GM23338 (cell line): ENCODE measurements at regions not wholly inside any gene's neighbourhood (a gene's known extent, or its start where the extent isn't known, plus 50 kb on each side); places are given as distances from the start of the nearest gene placed in this dataset.
A peak's percentile ranks its signal among the peaks of the same experiment; 100 is the strongest.

Experiments used
- ATAC-seq: fragments of 200-7000 bp; cut with Tn5 transposase; 3 replicates; pipeline ENCODE4 v1.9.1; 2020
- DNase-seq: peaks from one replicate; pipeline ENCODE4 v3.0.0-alpha.2; 2015; ENCODE audit warnings: low spot score
- H2AFZ ChIP-seq: fragments of 200-600 bp; sonication (generic); 2 replicates; pipeline ENCODE4 v1.8.0; 2016; ENCODE audit warnings: antibody characterized with exemption, mild to moderate bottlenecking, moderate library complexity
- H3F3A ChIP-seq: fragments of 200-600 bp; sonication (generic); replicated peaks from 2 replicates; pipeline ENCODE4 v1.8.0; 2017; ENCODE audit warnings: antibody characterized with exemption, mixed run types, low read depth
- H3K27ac ChIP-seq: fragments of 200-600 bp; sonication (generic); 2 replicates; pipeline ENCODE4 v1.6.1; 2016; ENCODE audit warnings: low read depth
- H3K27me3 ChIP-seq: fragments of 200-600 bp; sonication (generic); 2 replicates; pipeline ENCODE4 v1.8.0; 2016; ENCODE audit warnings: mild to moderate bottlenecking, mixed run types, moderate library complexity; ENCODE audit not compliant: insufficient read depth
- H3K36me3 ChIP-seq: fragments of 200-600 bp; sonication (generic); 2 replicates; pipeline ENCODE4 v1.8.0; 2016; ENCODE audit warnings: mild to moderate bottlenecking; ENCODE audit not compliant: insufficient read depth
- H3K4me1 ChIP-seq: fragments of 200-600 bp; sonication (generic); 2 replicates; pipeline ENCODE4 v1.8.0; 2016; ENCODE audit warnings: mild to moderate bottlenecking, moderate library complexity; ENCODE audit not compliant: insufficient read depth
- H3K4me2 ChIP-seq: fragments of 200-600 bp; sonication (generic); 2 replicates; pipeline ENCODE4 v1.7.1; 2017; ENCODE audit warnings: mixed run types
- H3K4me3 ChIP-seq: fragments of 200-600 bp; sonication (generic); 2 replicates; pipeline ENCODE4 v1.6.1; 2016; ENCODE audit warnings: mixed run types
- H3K79me2 ChIP-seq: fragments of 200-600 bp; sonication (generic); replicated peaks from 2 replicates; pipeline ENCODE4 v1.8.0; 2017; ENCODE audit warnings: mild to moderate bottlenecking; ENCODE audit not compliant: insufficient read depth
- H3K9me2 ChIP-seq: fragments of 200-600 bp; sonication (generic); 2 replicates; pipeline ENCODE4 v1.8.0; 2017; ENCODE audit not compliant: insufficient read depth
- H4K20me1 ChIP-seq: fragments of 200-600 bp; sonication (generic); replicated peaks from 2 replicates; pipeline ENCODE4 v1.8.0; 2017; ENCODE audit warnings: mild to moderate bottlenecking; ENCODE audit not compliant: insufficient read depth
- H3K27ac Mint-ChIP-seq: 2 replicates; pipeline ENCODE4 v1.8.0; 2020; ENCODE audit warnings: inconsistent platforms, mild to moderate bottlenecking, moderate library complexity, mixed read lengths
- H3K27me3 Mint-ChIP-seq: 3 replicates; pipeline ENCODE4 v1.8.0; 2022; ENCODE audit warnings: low read depth, mild to moderate bottlenecking, moderate library complexity, mixed read lengths, inconsistent platforms; ENCODE audit not compliant: insufficient read depth, poor library complexity
- H3K36me3 Mint-ChIP-seq: 3 replicates; pipeline ENCODE4 v1.8.0; 2021; ENCODE audit warnings: low read depth, mild to moderate bottlenecking, inconsistent platforms, moderate library complexity, mixed read lengths
- H3K4me1 Mint-ChIP-seq: 3 replicates; pipeline ENCODE4 v1.8.0; 2020; ENCODE audit warnings: mild to moderate bottlenecking, inconsistent platforms, mixed read lengths
- H3K4me3 Mint-ChIP-seq: 3 replicates; pipeline ENCODE4 v1.8.0; 2021; ENCODE audit warnings: moderate library complexity, mild to moderate bottlenecking, inconsistent platforms, mixed read lengths
- H3K9me3 Mint-ChIP-seq: 3 replicates; pipeline ENCODE4 v1.8.0; 2020; ENCODE audit warnings: moderate library complexity, mild to moderate bottlenecking, inconsistent platforms, mixed read lengths
- CREB1 ChIP-seq: fragments of 250-450 bp; sonication (Bioruptor Pico); IDR thresholded peaks from 2 replicates; pipeline ENCODE4 v1.5.0; 2020; ENCODE audit warnings: low read depth, mild to moderate bottlenecking, moderate library complexity
- CTCF ChIP-seq, 2 experiments: fragments of 200-600 bp in 1 of 2; sonication (generic) in 1 of 2; conservative IDR thresholded peaks; 2 replicates each; pipeline versions ENCODE4 v1.5.1 to v1.6.1; 2016 to 2017; ENCODE audit warnings: antibody characterized with exemption in 2 of 2, low read depth in 2 of 2, mild to moderate bottlenecking in 2 of 2, moderate library complexity in 1 of 2
- EZH2 ChIP-seq: fragments of 200-600 bp; sonication (generic); IDR thresholded peaks from one replicate; pipeline ENCODE4 v1.8.0; 2017; ENCODE audit warnings: antibody characterized with exemption, mild to moderate bottlenecking, low read depth; ENCODE audit not compliant: unreplicated experiment
- EZH2phosphoT487 ChIP-seq: fragments of 200-600 bp; sonication (generic); IDR thresholded peaks from one replicate; pipeline ENCODE4 v1.8.1; 2018; ENCODE audit warnings: antibody characterized with exemption; ENCODE audit not compliant: unreplicated experiment
- JUNB ChIP-seq: IDR thresholded peaks from one replicate; pipeline ENCODE4 v1.6.1; 2016; ENCODE audit warnings: antibody characterized with exemption; ENCODE audit not compliant: unreplicated experiment
- NANOG ChIP-seq: IDR thresholded peaks from 2 replicates; pipeline ENCODE4 v1.6.1; 2016; ENCODE audit warnings: antibody characterized with exemption, borderline replicate concordance
- POLR2AphosphoS5 ChIP-seq: IDR thresholded peaks from 2 replicates; pipeline ENCODE4 v1.6.1; 2016; ENCODE audit warnings: antibody characterized with exemption, low read depth
- STAT1 ChIP-seq: IDR thresholded peaks from one replicate; pipeline ENCODE4 v1.6.1; 2016; ENCODE audit warnings: antibody characterized with exemption; ENCODE audit not compliant: unreplicated experiment
- ZNF114 ChIP-seq: fragments of 250-450 bp; sonication (Bioruptor Pico); IDR thresholded peaks from 2 replicates; pipeline ENCODE4 v1.5.0; 2020; ENCODE audit warnings: mild to moderate bottlenecking, moderate library complexity
- ZNF331 ChIP-seq: fragments of 250-450 bp; sonication (Bioruptor Pico); IDR thresholded peaks from 2 replicates; pipeline ENCODE4 v1.5.0; 2020; ENCODE audit warnings: low read depth, mild to moderate bottlenecking, moderate library complexity
- TF ChIP-seq, protein P1 (sequence below): IDR thresholded peaks from one replicate; pipeline ENCODE4 v1.6.1; 2018; ENCODE audit warnings: antibody characterized with exemption; ENCODE audit not compliant: unreplicated experiment
- TF ChIP-seq, protein P2 (sequence below): fragments of 250-450 bp; sonication (Bioruptor Pico); IDR thresholded peaks from 2 replicates; pipeline ENCODE4 v1.5.0; 2020; ENCODE audit warnings: mild to moderate bottlenecking, moderate library complexity

GRCh38 chr11:104432981-104433380, 269.0 kb upstream of the PDGFD start:
- no peak overlapping the region for H3K4me2 ChIP-seq
- H4K20me1 ChIP-seq: no peaks in the 10 kb centered on the region
- ATAC-seq (no peak), DNase-seq (no peak)
- H3K27me3 ChIP-seq: no peaks in the 10 kb centered on the region
- no peaks in the 10 kb centered on the region for H3K9me2 ChIP-seq
- no peaks in the 10 kb centered on the region for H3K27me3 Mint-ChIP-seq
- no peak overlapping the region for H3K4me3 Mint-ChIP-seq
- H3K79me2 ChIP-seq: no peaks in the 10 kb centered on the region
- H3K4me1 ChIP-seq: peaks cover 3% of the 10 kb centered on the region; the same call in 1 of the 2 replicates
- H3K36me3 ChIP-seq: no peaks in the 10 kb centered on the region
- no peak overlapping the region for H3K27ac ChIP-seq
- no peak overlapping the region for H3K27ac Mint-ChIP-seq
- no peaks in the 10 kb centered on the region for H3K36me3 Mint-ChIP-seq
- no peaks in the 10 kb centered on the region for H3F3A ChIP-seq
- peaks cover 14% of the 10 kb centered on the region for H3K4me1 Mint-ChIP-seq
- no peak for TF ChIP-seq ZNF114 (CRISPR knock-in tag)
- no peak for TF ChIP-seq CTCF (conservative IDR thresholded peaks at IDR 0.05; ENCODE audit: low read depth in 2 of 2)
- TF ChIP-seq ZNF331 (CRISPR knock-in tag): no peak
- no peak overlapping the region for H3K4me3 ChIP-seq
- no peak overlapping the region for H2AFZ ChIP-seq
- no peaks in the 10 kb centered on the region for H3K9me3 Mint-ChIP-seq

- Mint-ChIP-seq H3K27ac (no peak overlapping the region), H3K4me3 (no peak overlapping the region), H3K9me3 (no peaks in the 10 kb centered on the region), H3K36me3 (no peaks in the 10 kb centered on the region), H3K4me1 (peaks cover 14% of the 10 kb centered on the region), H3K27me3 (no peaks in the 10 kb centered on the region)
- Histone ChIP-seq H3K79me2 (no peaks in the 10 kb centered on the region), H3K27ac (no peak overlapping the region), H3K4me1 (peaks cover 3% of the 10 kb centered on the region; the same call in 1 of the 2 replicates), H3K4me2 (no peak overlapping the region), H2AFZ (no peak overlapping the region), H3F3A (no peaks in the 10 kb centered on the region), H3K4me3 (no peak overlapping the region), H3K27me3 (no peaks in the 10 kb centered on the region), H3K9me2 (no peaks in the 10 kb centered on the region), H4K20me1 (no peaks in the 10 kb centered on the region), H3K36me3 (no peaks in the 10 kb centered on the region)
- peak; percentile 10 for DNase-seq
- ATAC-seq: no peak
- TF ChIP-seq STAT1 (no peak), POLR2AphosphoS5 (no peak), JUNB (no peak), CREB1 (CRISPR knock-in tag) (no peak), NANOG (no peak), EZH2phosphoT487 (no peak), EZH2 (no peak), ZNF114 (CRISPR knock-in tag) (no peak)
- TF ChIP-seq, protein P1, sequence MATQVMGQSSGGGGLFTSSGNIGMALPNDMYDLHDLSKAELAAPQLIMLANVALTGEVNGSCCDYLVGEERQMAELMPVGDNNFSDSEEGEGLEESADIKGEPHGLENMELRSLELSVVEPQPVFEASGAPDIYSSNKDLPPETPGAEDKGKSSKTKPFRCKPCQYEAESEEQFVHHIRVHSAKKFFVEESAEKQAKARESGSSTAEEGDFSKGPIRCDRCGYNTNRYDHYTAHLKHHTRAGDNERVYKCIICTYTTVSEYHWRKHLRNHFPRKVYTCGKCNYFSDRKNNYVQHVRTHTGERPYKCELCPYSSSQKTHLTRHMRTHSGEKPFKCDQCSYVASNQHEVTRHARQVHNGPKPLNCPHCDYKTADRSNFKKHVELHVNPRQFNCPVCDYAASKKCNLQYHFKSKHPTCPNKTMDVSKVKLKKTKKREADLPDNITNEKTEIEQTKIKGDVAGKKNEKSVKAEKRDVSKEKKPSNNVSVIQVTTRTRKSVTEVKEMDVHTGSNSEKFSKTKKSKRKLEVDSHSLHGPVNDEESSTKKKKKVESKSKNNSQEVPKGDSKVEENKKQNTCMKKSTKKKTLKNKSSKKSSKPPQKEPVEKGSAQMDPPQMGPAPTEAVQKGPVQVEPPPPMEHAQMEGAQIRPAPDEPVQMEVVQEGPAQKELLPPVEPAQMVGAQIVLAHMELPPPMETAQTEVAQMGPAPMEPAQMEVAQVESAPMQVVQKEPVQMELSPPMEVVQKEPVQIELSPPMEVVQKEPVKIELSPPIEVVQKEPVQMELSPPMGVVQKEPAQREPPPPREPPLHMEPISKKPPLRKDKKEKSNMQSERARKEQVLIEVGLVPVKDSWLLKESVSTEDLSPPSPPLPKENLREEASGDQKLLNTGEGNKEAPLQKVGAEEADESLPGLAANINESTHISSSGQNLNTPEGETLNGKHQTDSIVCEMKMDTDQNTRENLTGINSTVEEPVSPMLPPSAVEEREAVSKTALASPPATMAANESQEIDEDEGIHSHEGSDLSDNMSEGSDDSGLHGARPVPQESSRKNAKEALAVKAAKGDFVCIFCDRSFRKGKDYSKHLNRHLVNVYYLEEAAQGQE: no peak
- TF ChIP-seq, protein P2, sequence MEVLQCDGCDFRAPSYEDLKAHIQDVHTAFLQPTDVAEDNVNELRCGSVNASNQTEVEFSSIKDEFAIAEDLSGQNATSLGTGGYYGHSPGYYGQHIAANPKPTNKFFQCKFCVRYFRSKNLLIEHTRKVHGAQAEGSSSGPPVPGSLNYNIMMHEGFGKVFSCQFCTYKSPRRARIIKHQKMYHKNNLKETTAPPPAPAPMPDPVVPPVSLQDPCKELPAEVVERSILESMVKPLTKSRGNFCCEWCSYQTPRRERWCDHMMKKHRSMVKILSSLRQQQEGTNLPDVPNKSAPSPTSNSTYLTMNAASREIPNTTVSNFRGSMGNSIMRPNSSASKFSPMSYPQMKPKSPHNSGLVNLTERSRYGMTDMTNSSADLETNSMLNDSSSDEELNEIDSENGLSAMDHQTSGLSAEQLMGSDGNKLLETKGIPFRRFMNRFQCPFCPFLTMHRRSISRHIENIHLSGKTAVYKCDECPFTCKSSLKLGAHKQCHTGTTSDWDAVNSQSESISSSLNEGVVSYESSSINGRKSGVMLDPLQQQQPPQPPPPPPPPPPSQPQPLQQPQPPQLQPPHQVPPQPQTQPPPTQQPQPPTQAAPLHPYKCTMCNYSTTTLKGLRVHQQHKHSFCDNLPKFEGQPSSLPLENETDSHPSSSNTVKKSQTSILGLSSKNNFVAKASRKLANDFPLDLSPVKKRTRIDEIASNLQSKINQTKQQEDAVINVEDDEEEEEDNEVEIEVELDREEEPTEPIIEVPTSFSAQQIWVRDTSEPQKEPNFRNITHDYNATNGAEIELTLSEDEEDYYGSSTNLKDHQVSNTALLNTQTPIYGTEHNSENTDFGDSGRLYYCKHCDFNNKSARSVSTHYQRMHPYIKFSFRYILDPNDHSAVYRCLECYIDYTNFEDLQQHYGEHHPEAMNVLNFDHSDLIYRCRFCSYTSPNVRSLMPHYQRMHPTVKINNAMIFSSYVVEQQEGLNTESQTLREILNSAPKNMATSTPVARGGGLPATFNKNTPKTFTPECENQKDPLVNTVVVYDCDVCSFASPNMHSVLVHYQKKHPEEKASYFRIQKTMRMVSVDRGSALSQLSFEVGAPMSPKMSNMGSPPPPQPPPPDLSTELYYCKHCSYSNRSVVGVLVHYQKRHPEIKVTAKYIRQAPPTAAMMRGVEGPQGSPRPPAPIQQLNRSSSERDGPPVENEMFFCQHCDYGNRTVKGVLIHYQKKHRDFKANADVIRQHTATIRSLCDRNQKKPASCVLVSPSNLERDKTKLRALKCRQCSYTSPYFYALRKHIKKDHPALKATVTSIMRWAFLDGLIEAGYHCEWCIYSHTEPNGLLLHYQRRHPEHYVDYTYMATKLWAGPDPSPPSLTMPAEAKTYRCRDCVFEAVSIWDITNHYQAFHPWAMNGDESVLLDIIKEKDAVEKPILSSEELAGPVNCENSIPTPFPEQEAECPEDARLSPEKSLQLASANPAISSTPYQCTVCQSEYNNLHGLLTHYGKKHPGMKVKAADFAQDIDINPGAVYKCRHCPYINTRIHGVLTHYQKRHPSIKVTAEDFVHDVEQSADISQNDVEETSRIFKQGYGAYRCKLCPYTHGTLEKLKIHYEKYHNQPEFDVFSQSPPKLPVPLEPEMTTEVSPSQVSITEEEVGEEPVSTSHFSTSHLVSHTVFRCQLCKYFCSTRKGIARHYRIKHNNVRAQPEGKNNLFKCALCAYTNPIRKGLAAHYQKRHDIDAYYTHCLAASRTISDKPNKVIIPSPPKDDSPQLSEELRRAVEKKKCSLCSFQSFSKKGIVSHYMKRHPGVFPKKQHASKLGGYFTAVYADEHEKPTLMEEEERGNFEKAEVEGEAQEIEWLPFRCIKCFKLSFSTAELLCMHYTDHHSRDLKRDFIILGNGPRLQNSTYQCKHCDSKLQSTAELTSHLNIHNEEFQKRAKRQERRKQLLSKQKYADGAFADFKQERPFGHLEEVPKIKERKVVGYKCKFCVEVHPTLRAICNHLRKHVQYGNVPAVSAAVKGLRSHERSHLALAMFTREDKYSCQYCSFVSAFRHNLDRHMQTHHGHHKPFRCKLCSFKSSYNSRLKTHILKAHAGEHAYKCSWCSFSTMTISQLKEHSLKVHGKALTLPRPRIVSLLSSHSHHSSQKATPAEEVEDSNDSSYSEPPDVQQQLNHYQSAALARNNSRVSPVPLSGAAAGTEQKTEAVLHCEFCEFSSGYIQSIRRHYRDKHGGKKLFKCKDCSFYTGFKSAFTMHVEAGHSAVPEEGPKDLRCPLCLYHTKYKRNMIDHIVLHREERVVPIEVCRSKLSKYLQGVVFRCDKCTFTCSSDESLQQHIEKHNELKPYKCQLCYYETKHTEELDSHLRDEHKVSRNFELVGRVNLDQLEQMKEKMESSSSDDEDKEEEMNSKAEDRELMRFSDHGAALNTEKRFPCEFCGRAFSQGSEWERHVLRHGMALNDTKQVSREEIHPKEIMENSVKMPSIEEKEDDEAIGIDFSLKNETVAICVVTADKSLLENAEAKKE (CRISPR knock-in tag): no peak
Observed at GRCh38 chr11:104432526-104432925, 268.6 kb upstream of the PDGFD start.
